HCT116 (cell line): ENCODE measurements at regions not wholly inside any gene's neighbourhood (a gene's known extent, or its start where the extent isn't known, plus 50 kb on each side); places are given as distances from the start of the nearest gene placed in this dataset.

Source experiments
- ATAC-seq: fragments of 200-7000 bp; cut with Tn5 transposase; 2 replicates; pipeline ENCODE4 v1.9.1; 2020; ENCODE audit warnings: mild to moderate bottlenecking, moderate library complexity
- BruUV-seq: library from RNA; stranded (reverse); fragments of 400-500 nt; replicated peaks from 2 replicates; lab custom pipeline; 2021; lab: Mats Ljungman, UMichigan
- CTCF ChIA-PET: fragments of 300-600 bp; sonication (Branson Sonifier 250); formaldehyde crosslinking; loops from one replicate; lab custom pipeline; 2021; ENCODE audit warnings: antibody characterized with exemption; lab: Charles Lee
- POLR2A ChIA-PET: fragments of 300-600, 350-600 bp; sonication (Branson Sonifier 250); formaldehyde crosslinking; loops from one replicate; lab custom pipeline; 2021; ENCODE audit warnings: antibody characterized with exemption; lab: Charles Lee
- RAD21 ChIA-PET, 2 experiments: fragments of 300-600 bp; sonication (Branson Sonifier 250); formaldehyde crosslinking; loops; one replicate each; lab custom pipeline; 2023; ENCODE audit warnings: low total read pairs in 2 of 2; ENCODE audit not compliant: uncharacterized antibody in 2 of 2, unreplicated experiment in 2 of 2, low non-redundant PET in 1 of 2; lab: Charles Lee
- DNase-seq: peaks from one replicate; pipeline ENCODE4 v3.0.0-alpha.2; 2010; ENCODE audit warnings: low read depth, low spot score
- H2AFZ ChIP-seq: fragments of 200-600 bp; shearing (Covaris generic), sonication (generic); 2 replicates; pipeline ENCODE4 v1.6.1; 2017; ENCODE audit warnings: low read depth, mixed run types, mixed read lengths, antibody characterized with exemption, low read length; ENCODE audit not compliant: poor library complexity, severe bottlenecking
- H3K27ac ChIP-seq: 2 replicates; pipeline ENCODE4 v1.5.1; 2012; ENCODE audit warnings: low read depth, low read length
- H3K27me3 ChIP-seq: fragments of 200-600 bp; sonication (generic); 2 replicates; pipeline ENCODE4 v1.6.1; 2016; ENCODE audit warnings: mixed run types, low read length, mixed read lengths; ENCODE audit not compliant: insufficient read depth
- H3K36me3 ChIP-seq, 2 experiments: fragments of 200-500 bp in 1 of 2; fragments of 200-600 bp in 1 of 2; sonication (Bioruptor generic) in 1 of 2; sonication (generic) in 1 of 2; 2 replicates each; pipeline versions ENCODE4 v1.5.1 to v1.6.1; 2014 to 2016; ENCODE audit warnings: low read length in 2 of 2, inconsistent platforms in 1 of 2, mixed read lengths in 1 of 2, mixed run types in 1 of 2; ENCODE audit not compliant: insufficient read depth in 2 of 2, control insufficient read depth in 1 of 2
- H3K4me1 ChIP-seq, 2 experiments: fragments of 200-600 bp in 1 of 2; sonication (generic) in 1 of 2; 2 replicates each; pipeline versions ENCODE4 v1.5.1 to v1.6.1; 2012 to 2017; ENCODE audit warnings: low read length in 2 of 2, inconsistent platforms in 1 of 2, mild to moderate bottlenecking in 1 of 2, mixed read lengths in 1 of 2, mixed run types in 1 of 2, moderate library complexity in 1 of 2; ENCODE audit not compliant: insufficient read depth in 2 of 2, control insufficient read depth in 1 of 2
- H3K4me2 ChIP-seq: fragments of 200-600 bp; sonication (generic); 2 replicates; pipeline ENCODE4 v1.6.1; 2017; ENCODE audit warnings: mixed run types, low read length, mixed read lengths
- H3K4me3 ChIP-seq, 2 experiments: fragments of 200-600 bp in 1 of 2; sonication (generic) in 1 of 2; replicated peaks in 1 of 2; 2 replicates each; pipeline ENCODE4 v1.5.1; 2011 to 2016; ENCODE audit warnings: low read length in 2 of 2, control low read depth in 1 of 2, low read depth in 1 of 2, mild to moderate bottlenecking in 1 of 2, mixed read lengths in 1 of 2, mixed run types in 1 of 2
- H3K79me2 ChIP-seq: fragments of 200-600 bp; sonication (generic); 2 replicates; pipeline ENCODE4 v1.6.1; 2017; ENCODE audit warnings: mild to moderate bottlenecking, mixed run types, low read length, moderate library complexity, mixed read lengths; ENCODE audit not compliant: insufficient read depth
- H3K9ac ChIP-seq: fragments of 200-600 bp; sonication (generic); 2 replicates; pipeline ENCODE4 v1.6.1; 2016; ENCODE audit warnings: low read length, mixed read lengths
- H3K9me2 ChIP-seq: fragments of 200-600 bp; sonication (generic), shearing (Covaris generic); 2 replicates; pipeline ENCODE4 v1.6.1; 2017; ENCODE audit warnings: mixed run types, mild to moderate bottlenecking, moderate library complexity; ENCODE audit not compliant: insufficient read depth
- H3K9me3 ChIP-seq, 2 experiments: fragments of 200-500 bp in 1 of 2; fragments of 200-600 bp in 1 of 2; sonication (Bioruptor generic) in 1 of 2; sonication (generic) in 1 of 2; 2 replicates each; pipeline ENCODE4 v1.6.1; 2014 to 2017; ENCODE audit warnings: low read length in 2 of 2, mixed read lengths in 2 of 2, inconsistent platforms in 1 of 2, low read depth in 1 of 2, mild to moderate bottlenecking in 1 of 2, mixed run types in 1 of 2, moderate library complexity in 1 of 2; ENCODE audit not compliant: control insufficient read depth in 1 of 2, insufficient read depth in 1 of 2
- H4K20me1 ChIP-seq: fragments of 200-600 bp; sonication (generic), shearing (Covaris generic); 2 replicates; pipeline ENCODE4 v1.6.1; 2017; ENCODE audit warnings: mixed run types, mild to moderate bottlenecking, moderate library complexity; ENCODE audit not compliant: insufficient read depth
- ATF3 ChIP-seq: IDR thresholded peaks from 2 replicates; pipeline ENCODE4 v1.6.1; 2012
- CEBPB ChIP-seq: IDR thresholded peaks from 2 replicates; pipeline ENCODE4 v1.6.1; 2012; ENCODE audit warnings: low read depth
- CTCF ChIP-seq, 3 experiments: fragments of 200-600 bp in 1 of 3; sonication (generic) in 1 of 3; IDR thresholded peaks in 2 of 3; conservative IDR thresholded peaks in 1 of 3; 2 replicates each; pipeline ENCODE4 v1.5.1; 2012 to 2017; ENCODE audit warnings: low read depth in 2 of 3, low read length in 2 of 3, antibody characterized with exemption in 1 of 3, borderline replicate concordance in 1 of 3, control low read depth in 1 of 3, mild to moderate bottlenecking in 1 of 3, mixed read lengths in 1 of 3, mixed run types in 1 of 3, moderate library complexity in 1 of 3; ENCODE audit not compliant: insufficient read depth in 1 of 3
- EGR1 ChIP-seq: IDR thresholded peaks from 2 replicates; pipeline ENCODE4 v1.6.1; 2012; ENCODE audit warnings: low read depth
- EZH2 ChIP-seq: fragments of 200-600 bp; sonication (generic); IDR thresholded peaks from 2 replicates; pipeline ENCODE4 v1.6.1; 2017; ENCODE audit warnings: antibody characterized with exemption, mixed run types
- EZH2phosphoT487 ChIP-seq: fragments of 200-600 bp; IDR thresholded peaks from 2 replicates; pipeline ENCODE4 v1.6.1; 2018; ENCODE audit warnings: antibody characterized with exemption, borderline replicate concordance
- FOSL1 ChIP-seq: IDR thresholded peaks from 2 replicates; pipeline ENCODE4 v1.6.1; 2012; ENCODE audit warnings: low read depth
- JUND ChIP-seq: IDR thresholded peaks from 2 replicates; pipeline ENCODE4 v1.6.1; 2012
- MAX ChIP-seq: IDR thresholded peaks from 2 replicates; pipeline ENCODE4 v1.6.1; 2012
- POLR2A ChIP-seq: IDR thresholded peaks from 2 replicates; pipeline ENCODE4 v1.7.0; 2011; ENCODE audit warnings: borderline replicate concordance; ENCODE audit not compliant: insufficient read depth, insufficient read length; ENCODE audit errors: extremely low read depth
- POLR2AphosphoS5 ChIP-seq: IDR thresholded peaks from 2 replicates; pipeline ENCODE4 v1.6.1; 2011; ENCODE audit warnings: mild to moderate bottlenecking, low read depth, low read length, moderate library complexity
- RAD21 ChIP-seq: IDR thresholded peaks from 2 replicates; pipeline ENCODE4 v1.6.1; 2012; ENCODE audit warnings: low read depth, mild to moderate bottlenecking
- REST ChIP-seq: IDR thresholded peaks from 2 replicates; pipeline ENCODE4 v1.6.1; 2012; ENCODE audit warnings: low read depth
- SRF ChIP-seq: IDR thresholded peaks from 2 replicates; pipeline ENCODE4 v1.6.1; 2012; ENCODE audit warnings: low read depth
- TCF7L2 ChIP-seq: IDR thresholded peaks from 2 replicates; pipeline ENCODE4 v1.7.0; 2011; ENCODE audit warnings: borderline replicate concordance, inconsistent platforms; ENCODE audit not compliant: insufficient read depth, insufficient read length; ENCODE audit errors: extremely low read depth
- YY1 ChIP-seq: IDR thresholded peaks from 2 replicates; pipeline ENCODE4 v1.6.1; 2011; ENCODE audit warnings: low read length, low read depth, moderate library complexity, mild to moderate bottlenecking; ENCODE audit not compliant: insufficient replicate concordance; ENCODE audit errors: extremely low read depth
- ZBTB33 ChIP-seq: IDR thresholded peaks from 2 replicates; pipeline ENCODE4 v1.6.1; 2011; ENCODE audit warnings: mild to moderate bottlenecking, low read length, moderate library complexity; ENCODE audit not compliant: insufficient replicate concordance; ENCODE audit errors: extremely low read depth
- ZFX ChIP-seq: fragments of 450-650 bp; IDR thresholded peaks from 2 replicates; pipeline ENCODE4 v1.6.1; 2017
- ZNF274 ChIP-seq: fragments of 200-500 bp; sonication (Bioruptor generic); IDR thresholded peaks from 2 replicates; pipeline ENCODE4 v1.6.1; 2014; ENCODE audit warnings: mild to moderate bottlenecking, low read depth, low read length, inconsistent platforms
- intact Hi-C: fragments of 100-400 bp; cut with micrococcal nuclease; formaldehyde crosslinking; loops from 2 replicates; pipeline ENCODE4 v1.10.0; 2022

DNA sequence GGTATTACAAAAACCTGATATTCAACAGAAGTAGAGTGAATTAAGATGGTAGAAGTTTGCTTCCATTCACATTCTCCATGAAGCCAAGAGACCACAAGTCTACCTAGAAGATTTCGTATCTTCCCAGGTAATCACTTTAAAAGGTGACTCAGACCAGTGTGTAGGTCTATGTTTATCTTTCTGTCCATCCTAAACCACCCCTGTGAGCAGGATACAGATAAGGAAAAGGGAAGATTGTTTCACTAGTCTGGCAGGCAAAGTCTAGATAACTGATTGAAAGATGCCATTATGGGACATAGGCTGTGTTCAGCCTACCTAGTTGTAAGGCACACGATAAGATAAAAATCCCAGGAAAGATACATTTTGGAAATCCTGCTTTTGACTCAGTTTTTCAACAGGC, 244.3 kb upstream of the NWD2 start:
- ChIA-PET RAD21 (no interaction called here), POLR2A (no interaction called here)
- intact Hi-C loops = no loop called here

More for the DNA sequence above, 244.3 kb upstream of the NWD2 start:
- Histone ChIP-seq H3K27ac (no peak overlapping the region), H3K27me3 (no peaks in the 10 kb centered on the region), H3K79me2 (no peaks in the 10 kb centered on the region), H3K4me2 (no peak overlapping the region), H3K4me3 (no peak overlapping the region), H3K36me3 (no peaks in the 10 kb centered on the region), H3K9me2 (no peaks in the 10 kb centered on the region), H3K4me1 (no peaks in the 10 kb centered on the region), H3K9ac (no peak overlapping the region), H4K20me1 (no peaks in the 10 kb centered on the region), H3K9me3 (no peaks in the 10 kb centered on the region), H2AFZ (no peak overlapping the region)
- no peak for ATAC-seq
- TF ChIP-seq TCF7L2 = no peak
- no peak for TF ChIP-seq ZBTB33
- TF ChIP-seq CTCF (IDR thresholded peaks at IDR 0.05 in 2 of 3, conservative IDR thresholded peaks at IDR 0.05 in 1 of 3; ENCODE audit: borderline replicate concordance in 1 of 3, insufficient read depth in 1 of 3, low read depth in 2 of 3, low read length in 2 of 3) = no peak
- no peak for TF ChIP-seq EZH2phosphoT487
- no peak for TF ChIP-seq EGR1
- TF ChIP-seq ZNF274 = no peak
- no peak for TF ChIP-seq POLR2AphosphoS5
- no peak for TF ChIP-seq POLR2A
- no peak for TF ChIP-seq JUND
- no peak for TF ChIP-seq CEBPB
- no peak for TF ChIP-seq REST
- no peak for TF ChIP-seq ZFX
- TF ChIP-seq MAX = no peak
- TF ChIP-seq SRF = no peak
- TF ChIP-seq EZH2 = no peak
- no peak for TF ChIP-seq RAD21
- TF ChIP-seq YY1 = no peak
- no peak for TF ChIP-seq ATF3
- TF ChIP-seq FOSL1 = no peak
- DNase-seq = no peak
- no TSS peak for BruUV-seq
- CTCF ChIA-PET = no interaction called here
